ENCODE measurements at regions not wholly inside any gene's neighbourhood (a gene's known extent, or its start where the extent isn't known, plus 50 kb on each side); places are given as distances from the start of the nearest gene placed in this dataset.

DNA sequence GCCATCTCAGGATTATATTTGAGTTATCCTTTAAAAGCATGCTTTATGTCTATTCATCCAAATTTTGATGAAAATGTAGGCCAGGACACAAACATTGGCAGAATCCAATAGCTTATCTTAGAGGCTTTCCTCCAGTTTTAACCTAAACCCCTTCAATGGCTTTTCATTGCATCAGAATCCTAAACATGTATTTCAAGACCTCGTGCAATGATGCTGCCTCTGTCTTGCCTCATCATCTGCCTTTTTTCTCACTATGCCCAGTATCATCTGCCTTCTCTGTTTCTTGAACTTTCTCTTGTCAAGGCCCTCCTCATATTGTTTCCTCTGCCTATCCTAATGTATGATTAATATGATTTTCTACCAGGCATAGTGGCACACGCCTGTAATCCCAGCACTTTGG lies 76.1 kb upstream of the MAP4 start:
- no peak for TF ChIP-seq FOXP2 (optimal IDR thresholded peaks at IDR 0.05; ENCODE audit: borderline replicate concordance, extremely low read depth, extremely low read length, insufficient read depth)
- TF ChIP-seq SIN3A (IDR thresholded peaks at IDR 0.05; ENCODE audit: borderline replicate concordance, insufficient read depth, low read length) = no peak
- TF ChIP-seq POLR2AphosphoS5 (IDR thresholded peaks at IDR 0.05; ENCODE audit: low read depth, low read length) = no peak
- TF ChIP-seq, protein P1, sequence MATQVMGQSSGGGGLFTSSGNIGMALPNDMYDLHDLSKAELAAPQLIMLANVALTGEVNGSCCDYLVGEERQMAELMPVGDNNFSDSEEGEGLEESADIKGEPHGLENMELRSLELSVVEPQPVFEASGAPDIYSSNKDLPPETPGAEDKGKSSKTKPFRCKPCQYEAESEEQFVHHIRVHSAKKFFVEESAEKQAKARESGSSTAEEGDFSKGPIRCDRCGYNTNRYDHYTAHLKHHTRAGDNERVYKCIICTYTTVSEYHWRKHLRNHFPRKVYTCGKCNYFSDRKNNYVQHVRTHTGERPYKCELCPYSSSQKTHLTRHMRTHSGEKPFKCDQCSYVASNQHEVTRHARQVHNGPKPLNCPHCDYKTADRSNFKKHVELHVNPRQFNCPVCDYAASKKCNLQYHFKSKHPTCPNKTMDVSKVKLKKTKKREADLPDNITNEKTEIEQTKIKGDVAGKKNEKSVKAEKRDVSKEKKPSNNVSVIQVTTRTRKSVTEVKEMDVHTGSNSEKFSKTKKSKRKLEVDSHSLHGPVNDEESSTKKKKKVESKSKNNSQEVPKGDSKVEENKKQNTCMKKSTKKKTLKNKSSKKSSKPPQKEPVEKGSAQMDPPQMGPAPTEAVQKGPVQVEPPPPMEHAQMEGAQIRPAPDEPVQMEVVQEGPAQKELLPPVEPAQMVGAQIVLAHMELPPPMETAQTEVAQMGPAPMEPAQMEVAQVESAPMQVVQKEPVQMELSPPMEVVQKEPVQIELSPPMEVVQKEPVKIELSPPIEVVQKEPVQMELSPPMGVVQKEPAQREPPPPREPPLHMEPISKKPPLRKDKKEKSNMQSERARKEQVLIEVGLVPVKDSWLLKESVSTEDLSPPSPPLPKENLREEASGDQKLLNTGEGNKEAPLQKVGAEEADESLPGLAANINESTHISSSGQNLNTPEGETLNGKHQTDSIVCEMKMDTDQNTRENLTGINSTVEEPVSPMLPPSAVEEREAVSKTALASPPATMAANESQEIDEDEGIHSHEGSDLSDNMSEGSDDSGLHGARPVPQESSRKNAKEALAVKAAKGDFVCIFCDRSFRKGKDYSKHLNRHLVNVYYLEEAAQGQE (IDR thresholded peaks at IDR 0.05; ENCODE audit: insufficient read depth in 1 of 2, low read depth in 2 of 2, low read length in 2 of 2) = no peak
- no peak for TF ChIP-seq TAF1 (IDR thresholded peaks at IDR 0.05; ENCODE audit: borderline replicate concordance, insufficient read depth, low read length)

DNA sequence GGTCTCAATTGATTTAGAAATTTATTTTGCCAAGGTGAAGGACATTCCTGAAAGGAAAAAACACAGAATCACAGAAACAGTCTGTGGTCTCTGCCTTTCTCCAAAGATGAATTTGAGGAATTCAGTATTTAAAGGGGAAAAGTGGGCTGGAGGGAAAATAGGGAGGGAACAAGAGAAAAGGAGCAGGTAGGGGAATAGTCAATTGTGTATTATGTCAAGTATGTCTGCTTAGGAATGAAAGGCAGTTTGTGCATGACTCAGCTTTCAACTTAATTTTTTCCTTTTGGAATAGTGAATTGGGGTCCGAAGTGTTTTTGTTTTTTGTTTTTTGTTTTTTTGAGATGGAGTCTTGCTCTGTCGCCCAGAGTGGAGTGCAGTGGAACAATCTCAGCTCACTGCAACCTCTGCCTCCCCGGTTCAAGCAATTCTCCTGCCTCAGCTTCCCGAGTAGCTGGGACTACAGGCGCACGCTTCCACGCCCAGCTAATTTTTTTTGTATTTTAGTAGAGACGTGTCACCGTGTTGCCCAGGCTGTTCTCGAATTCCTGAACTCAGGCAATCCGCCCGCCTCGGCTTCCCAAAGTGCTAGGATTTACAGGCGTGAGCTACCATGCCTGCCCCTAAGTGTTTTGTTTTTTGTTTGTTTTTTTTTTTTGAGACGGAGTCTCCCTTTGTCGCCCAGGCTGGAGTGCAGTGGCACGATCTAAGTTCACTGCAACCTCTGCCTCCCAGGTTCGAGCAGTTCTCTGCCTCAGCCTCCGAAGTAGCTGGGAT lies 74.1 kb upstream of the MAP4 start:
- TF ChIP-seq SIN3A (IDR thresholded peaks at IDR 0.05; ENCODE audit: borderline replicate concordance, insufficient read depth, low read length) (no peak), FOXP2 (optimal IDR thresholded peaks at IDR 0.05; ENCODE audit: borderline replicate concordance, extremely low read depth, extremely low read length, insufficient read depth) (no peak), POLR2AphosphoS5 (IDR thresholded peaks at IDR 0.05; ENCODE audit: low read depth, low read length) (no peak), TAF1 (IDR thresholded peaks at IDR 0.05; ENCODE audit: borderline replicate concordance, insufficient read depth, low read length) (no peak)
- TF ChIP-seq, protein P1 (IDR thresholded peaks at IDR 0.05; ENCODE audit: insufficient read depth in 1 of 2, low read depth in 2 of 2, low read length in 2 of 2) = no peak

- TF ChIP-seq SIN3A (IDR thresholded peaks at IDR 0.05; ENCODE audit: borderline replicate concordance, insufficient read depth, low read length) (0 out of 2 replicates have a peak, but pooled peaks have one; percentile 7), FOXP2 (optimal IDR thresholded peaks at IDR 0.05; ENCODE audit: borderline replicate concordance, extremely low read depth, extremely low read length, insufficient read depth) (no peak), TAF1 (IDR thresholded peaks at IDR 0.05; ENCODE audit: borderline replicate concordance, insufficient read depth, low read length) (peak; percentile 64; the same call in 1 of the 2 replicates), POLR2AphosphoS5 (IDR thresholded peaks at IDR 0.05; ENCODE audit: low read depth, low read length) (peak; percentile 93)
- TF ChIP-seq, protein P1 (IDR thresholded peaks at IDR 0.05; ENCODE audit: insufficient read depth in 1 of 2, low read depth in 2 of 2, low read length in 2 of 2) = no peak
Observed at GRCh38 chr3:48088749-48089466, 72.7 kb upstream of the MAP4 start.

- TF ChIP-seq SIN3A (IDR thresholded peaks at IDR 0.05; ENCODE audit: borderline replicate concordance, insufficient read depth, low read length) = peak; percentile 7; the same call in 1 of the 2 replicates
- no peak for TF ChIP-seq FOXP2 (optimal IDR thresholded peaks at IDR 0.05; ENCODE audit: borderline replicate concordance, extremely low read depth, extremely low read length, insufficient read depth)
Observed at GRCh38 chr3:48088056-48088748, 72.0 kb upstream of the MAP4 start.

GRCh38 chr3:48086705-48087104 lies 70.5 kb upstream of the MAP4 start:
- TF ChIP-seq FOXP2 (optimal IDR thresholded peaks at IDR 0.05; ENCODE audit: borderline replicate concordance, extremely low read depth, extremely low read length, insufficient read depth) = no peak
- TF ChIP-seq, protein P1 (IDR thresholded peaks at IDR 0.05; ENCODE audit: insufficient read depth in 1 of 2, low read depth in 2 of 2, low read length in 2 of 2) = no peak
- TF ChIP-seq POLR2AphosphoS5 (IDR thresholded peaks at IDR 0.05; ENCODE audit: low read depth, low read length) = no peak
- TF ChIP-seq TAF1 (IDR thresholded peaks at IDR 0.05; ENCODE audit: borderline replicate concordance, insufficient read depth, low read length) = no peak
- TF ChIP-seq SIN3A (IDR thresholded peaks at IDR 0.05; ENCODE audit: borderline replicate concordance, insufficient read depth, low read length) = no peak

All from PFSK-1 (cell line).